Sigmoid colon (tissue), 4 donors: ENCODE measurements at regions not wholly inside any gene's neighbourhood (a gene's known extent, or its start where the extent isn't known, plus 50 kb on each side); places are given as distances from the start of the nearest gene placed in this dataset.

Source experiments
- EP300 ChIP-seq, 4 donors: sonication (generic); formaldehyde crosslinking; IDR thresholded peaks; one replicate each; pipeline ENCODE4 v1.6.1; 2017; ENCODE audit warnings: antibody characterized with exemption in 4 of 4
- POLR2A ChIP-seq, 2 donors: fragments of 450-650 bp; IDR thresholded peaks; one replicate each; pipeline ENCODE4 v1.6.1; 2016; ENCODE audit warnings: antibody characterized with exemption in 2 of 2, mild to moderate bottlenecking in 2 of 2, moderate library complexity in 2 of 2
- POLR2AphosphoS5 ChIP-seq, 4 donors: sonication (generic); formaldehyde crosslinking; IDR thresholded peaks; one replicate each; pipeline ENCODE4 v1.6.1; 2017; ENCODE audit warnings: antibody characterized with exemption in 4 of 4
- TF ChIP-seq, protein P1 (sequence below), 4 experiments: fragments of 450-650 bp in 3 of 4; fragments of 200-600 bp in 1 of 4; IDR thresholded peaks; one replicate each; pipeline ENCODE4 v1.5.1; 2016 to 2019; ENCODE audit warnings: antibody characterized with exemption in 4 of 4, mild to moderate bottlenecking in 3 of 4, moderate library complexity in 2 of 4

DNA sequence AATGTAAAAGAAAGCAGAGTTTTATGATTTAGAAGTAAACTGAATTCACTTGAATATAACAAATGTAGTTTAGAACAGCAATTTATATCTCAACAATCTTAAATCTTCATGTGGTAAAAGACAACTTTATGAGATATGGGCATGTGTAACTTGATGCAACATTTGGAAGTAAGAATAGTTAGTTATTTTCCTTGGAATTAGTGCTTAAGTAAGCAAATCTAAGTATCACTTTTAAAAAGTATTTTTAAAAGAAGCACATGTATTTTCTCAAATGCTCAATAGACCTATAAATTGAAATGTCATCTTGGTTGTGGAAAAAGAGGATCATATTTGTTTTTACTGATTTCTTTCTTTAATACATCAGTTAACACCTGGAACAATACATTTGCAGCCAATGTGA, 340.3 kb upstream of the CDH6 start:
- TF ChIP-seq POLR2A (IDR thresholded peaks at IDR 0.05) (no peak), POLR2AphosphoS5 (IDR thresholded peaks at IDR 0.05) (no peak), EP300 (IDR thresholded peaks at IDR 0.05) (no peak)
- TF ChIP-seq, protein P1, sequence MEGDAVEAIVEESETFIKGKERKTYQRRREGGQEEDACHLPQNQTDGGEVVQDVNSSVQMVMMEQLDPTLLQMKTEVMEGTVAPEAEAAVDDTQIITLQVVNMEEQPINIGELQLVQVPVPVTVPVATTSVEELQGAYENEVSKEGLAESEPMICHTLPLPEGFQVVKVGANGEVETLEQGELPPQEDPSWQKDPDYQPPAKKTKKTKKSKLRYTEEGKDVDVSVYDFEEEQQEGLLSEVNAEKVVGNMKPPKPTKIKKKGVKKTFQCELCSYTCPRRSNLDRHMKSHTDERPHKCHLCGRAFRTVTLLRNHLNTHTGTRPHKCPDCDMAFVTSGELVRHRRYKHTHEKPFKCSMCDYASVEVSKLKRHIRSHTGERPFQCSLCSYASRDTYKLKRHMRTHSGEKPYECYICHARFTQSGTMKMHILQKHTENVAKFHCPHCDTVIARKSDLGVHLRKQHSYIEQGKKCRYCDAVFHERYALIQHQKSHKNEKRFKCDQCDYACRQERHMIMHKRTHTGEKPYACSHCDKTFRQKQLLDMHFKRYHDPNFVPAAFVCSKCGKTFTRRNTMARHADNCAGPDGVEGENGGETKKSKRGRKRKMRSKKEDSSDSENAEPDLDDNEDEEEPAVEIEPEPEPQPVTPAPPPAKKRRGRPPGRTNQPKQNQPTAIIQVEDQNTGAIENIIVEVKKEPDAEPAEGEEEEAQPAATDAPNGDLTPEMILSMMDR (IDR thresholded peaks at IDR 0.05) = no peak
